Keratinocyte (primary cell): ENCODE measurements at regions not wholly inside any gene's neighbourhood (a gene's known extent, or its start where the extent isn't known, plus 50 kb on each side); places are given as distances from the start of the nearest gene placed in this dataset.
A peak's percentile ranks its signal among the peaks of the same experiment; 100 is the strongest.

Experiments
- DNase-seq: peaks from one replicate; pipeline ENCODE4 v3.0.0-alpha.2; 2011; ENCODE audit warnings: low read depth, missing footprints, low spot score
- FAIRE-seq: peaks from 2 replicates; lab custom pipeline; 2011; peaks lifted over from hg19 to GRCh38; lab: Jason Lieb, UNC
- H2AFZ ChIP-seq: 2 replicates; pipeline ENCODE4 v1.6.0; 2012; ENCODE audit warnings: low read length, control low read depth, inconsistent platforms; ENCODE audit not compliant: control insufficient read depth
- H3K27ac ChIP-seq: 2 replicates; pipeline ENCODE4 v1.5.1; 2011; ENCODE audit warnings: low read length; ENCODE audit not compliant: control insufficient read depth, insufficient read depth
- H3K27me3 ChIP-seq: 3 replicates; pipeline ENCODE4 v1.6.0; 2011; ENCODE audit warnings: low read length; ENCODE audit not compliant: control insufficient read depth, insufficient read depth; ENCODE audit errors: extremely low read depth
- H3K36me3 ChIP-seq, 2 experiments: 2 replicates in 1 of 2; 3 replicates in 1 of 2; pipeline ENCODE4 v1.5.1; 2011; ENCODE audit warnings: low read length in 2 of 2, mild to moderate bottlenecking in 1 of 2; ENCODE audit not compliant: control insufficient read depth in 2 of 2, insufficient read depth in 2 of 2; ENCODE audit errors: extremely low read depth in 1 of 2
- H3K4me1 ChIP-seq: 3 replicates; pipeline ENCODE4 v1.5.1; 2011; ENCODE audit warnings: low read length; ENCODE audit not compliant: control insufficient read depth, insufficient read depth; ENCODE audit errors: extremely low read depth
- H3K4me2 ChIP-seq: 3 replicates; pipeline ENCODE4 v1.6.0; 2011; ENCODE audit warnings: low read depth, low read length; ENCODE audit not compliant: control insufficient read depth, insufficient read depth; ENCODE audit errors: extremely low read depth
- H3K4me3 ChIP-seq, 3 experiments: fragments of 200-600 bp in 1 of 3; sonication (generic) in 1 of 3; 2 replicates in 2 of 3; 3 replicates in 1 of 3; pipeline ENCODE4 v1.5.1; 2011 to 2016; ENCODE audit warnings: low read length in 3 of 3, mild to moderate bottlenecking in 3 of 3, control low read depth in 2 of 3, inconsistent platforms in 1 of 3, low read depth in 1 of 3, mixed read lengths in 1 of 3, mixed run types in 1 of 3, moderate library complexity in 1 of 3; ENCODE audit not compliant: control insufficient read depth in 2 of 3, insufficient read depth in 2 of 3; ENCODE audit errors: extremely low read depth in 1 of 3
- H3K79me2 ChIP-seq: 2 replicates; pipeline ENCODE4 v1.6.0; 2012; ENCODE audit warnings: low read length; ENCODE audit not compliant: control insufficient read depth, insufficient read depth
- H3K9ac ChIP-seq: 3 replicates; pipeline ENCODE4 v1.6.0; 2011; ENCODE audit warnings: low read length; ENCODE audit not compliant: control insufficient read depth, insufficient read depth; ENCODE audit errors: extremely low read depth
- H3K9me1 ChIP-seq: 3 replicates; pipeline ENCODE4 v1.6.0; 2011; ENCODE audit warnings: low read length; ENCODE audit not compliant: control insufficient read depth, insufficient read depth; ENCODE audit errors: extremely low read depth
- H3K9me3 ChIP-seq: 2 replicates; pipeline ENCODE4 v1.5.1; 2012; ENCODE audit warnings: low read depth, low read length; ENCODE audit not compliant: control insufficient read depth
- H4K20me1 ChIP-seq: 3 replicates; pipeline ENCODE4 v1.6.0; 2011; ENCODE audit warnings: low read length; ENCODE audit not compliant: control insufficient read depth, insufficient read depth; ENCODE audit errors: extremely low read depth
- EZH2 ChIP-seq: IDR thresholded peaks from one replicate; pipeline ENCODE4 v1.6.1; 2012; ENCODE audit warnings: inconsistent platforms, mild to moderate bottlenecking, low read length, moderate library complexity
- dilution Hi-C: fragments of 300-500 bp; cut with MboI; formaldehyde crosslinking; loops from one replicate; pipeline ENCODE4 v1.7.0; 2020; ENCODE audit warnings: low sequenced_read_pairs; ENCODE audit not compliant: extremely low pct_ligation_motif_present
- TF ChIP-seq, protein P1 (sequence below), 3 experiments: IDR thresholded peaks in 1 of 3; conservative IDR thresholded peaks in 1 of 3; optimal IDR thresholded peaks in 1 of 3; 2 replicates in 2 of 3; 3 replicates in 1 of 3; pipeline versions ENCODE3 to v1.5.1; 2011; ENCODE audit warnings: low read length in 3 of 3, mild to moderate bottlenecking in 3 of 3, moderate library complexity in 2 of 3, control low read depth in 1 of 3, inconsistent platforms in 1 of 3; ENCODE audit not compliant: insufficient read depth in 2 of 3; ENCODE audit errors: extremely low read depth in 1 of 3

DNA sequence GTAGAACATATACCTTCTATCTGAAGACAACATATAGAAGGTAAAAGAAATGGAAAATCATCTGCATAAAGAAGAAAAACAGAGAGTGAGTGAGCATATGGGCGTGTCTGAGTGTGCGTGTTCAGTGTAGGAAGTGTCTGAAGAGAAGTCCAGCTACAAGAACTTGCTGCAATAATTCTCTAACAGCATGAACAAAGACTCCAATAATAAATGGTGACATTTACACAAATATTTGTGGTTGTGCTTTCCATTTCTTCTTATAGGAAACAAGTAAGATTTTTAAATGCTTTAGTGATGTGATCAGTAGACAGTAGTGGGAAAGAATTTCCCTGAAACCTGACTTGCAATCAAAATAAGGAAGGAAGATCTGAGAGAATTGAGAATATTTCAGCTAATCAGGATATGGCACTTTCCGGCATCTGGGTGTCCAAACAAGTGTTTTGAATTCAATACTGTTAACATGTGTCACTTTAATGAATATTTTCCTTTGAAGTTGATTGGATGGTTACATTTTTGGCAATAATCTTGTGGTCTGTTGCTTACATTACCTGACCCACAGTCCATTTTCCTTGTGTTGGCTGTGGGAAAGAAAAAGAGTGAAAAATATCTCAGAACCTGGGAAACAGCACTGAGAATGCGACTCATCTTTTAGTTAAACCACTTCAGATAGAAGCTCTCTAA is 154.0 kb downstream of the TGFB2 start:
- TF ChIP-seq EZH2: no peak
- TF ChIP-seq, protein P1, sequence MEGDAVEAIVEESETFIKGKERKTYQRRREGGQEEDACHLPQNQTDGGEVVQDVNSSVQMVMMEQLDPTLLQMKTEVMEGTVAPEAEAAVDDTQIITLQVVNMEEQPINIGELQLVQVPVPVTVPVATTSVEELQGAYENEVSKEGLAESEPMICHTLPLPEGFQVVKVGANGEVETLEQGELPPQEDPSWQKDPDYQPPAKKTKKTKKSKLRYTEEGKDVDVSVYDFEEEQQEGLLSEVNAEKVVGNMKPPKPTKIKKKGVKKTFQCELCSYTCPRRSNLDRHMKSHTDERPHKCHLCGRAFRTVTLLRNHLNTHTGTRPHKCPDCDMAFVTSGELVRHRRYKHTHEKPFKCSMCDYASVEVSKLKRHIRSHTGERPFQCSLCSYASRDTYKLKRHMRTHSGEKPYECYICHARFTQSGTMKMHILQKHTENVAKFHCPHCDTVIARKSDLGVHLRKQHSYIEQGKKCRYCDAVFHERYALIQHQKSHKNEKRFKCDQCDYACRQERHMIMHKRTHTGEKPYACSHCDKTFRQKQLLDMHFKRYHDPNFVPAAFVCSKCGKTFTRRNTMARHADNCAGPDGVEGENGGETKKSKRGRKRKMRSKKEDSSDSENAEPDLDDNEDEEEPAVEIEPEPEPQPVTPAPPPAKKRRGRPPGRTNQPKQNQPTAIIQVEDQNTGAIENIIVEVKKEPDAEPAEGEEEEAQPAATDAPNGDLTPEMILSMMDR (optimal IDR thresholded peaks at IDR 0.05 in 1 of 3, IDR thresholded peaks at IDR 0.05 in 1 of 3, conservative IDR thresholded peaks at IDR 0.05 in 1 of 3; ENCODE audit: extremely low read depth in 1 of 3, insufficient read depth in 2 of 3, low read length in 3 of 3): no peak
- Histone ChIP-seq H2AFZ (peak overlapping the region; percentile 71), H4K20me1 (no peaks in the 10 kb centered on the region), H3K27ac (peak overlapping the region; percentile 82), H3K4me3 (peak overlapping the region in 2 of 3 experiments; percentile 53 to 56), H3K4me2 (peak overlapping the region; percentile 89), H3K9ac (peak overlapping the region; percentile 68), H3K36me3 (no peaks in the 10 kb centered on the region), H3K9me1 (no peaks in the 10 kb centered on the region), H3K9me3 (no peaks in the 10 kb centered on the region), H3K27me3 (no peaks in the 10 kb centered on the region), H3K4me1 (peaks cover 40% of the 10 kb centered on the region), H3K79me2 (no peaks in the 10 kb centered on the region)
- DNase-seq (no peak), FAIRE-seq (peak; percentile 89)
- dilution Hi-C loops: no loop called here

DNA sequence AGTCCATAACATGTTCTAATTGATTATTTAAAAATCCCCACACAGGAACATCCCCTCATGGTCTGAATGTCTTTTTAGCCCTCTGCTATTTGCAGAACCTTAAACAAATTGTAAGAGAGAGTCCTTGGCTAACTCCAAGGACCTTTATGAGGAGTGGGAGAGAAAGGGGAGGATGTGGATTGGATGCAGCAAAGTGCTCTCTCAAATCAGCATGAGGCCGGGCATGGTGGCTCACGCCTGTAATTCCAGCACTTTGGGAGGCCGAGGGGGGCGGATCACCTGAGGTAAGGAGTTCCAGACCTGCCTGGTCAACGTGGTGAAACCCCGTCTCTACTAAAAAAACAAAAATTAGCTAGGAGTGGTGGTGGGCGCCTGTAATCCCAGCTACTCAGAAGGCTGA is 154.8 kb downstream of the TGFB2 start:
- H3K4me1 ChIP-seq: peaks cover 40% of the 10 kb centered on the region
- no peaks in the 10 kb centered on the region for H3K79me2 ChIP-seq
- no peaks in the 10 kb centered on the region for H3K9me1 ChIP-seq
- H4K20me1 ChIP-seq: no peaks in the 10 kb centered on the region
- dilution Hi-C loops: no loop called here
- H2AFZ ChIP-seq: peak overlapping the region; percentile 65
- no peak for FAIRE-seq
- no peaks in the 10 kb centered on the region for H3K36me3 ChIP-seq
- no peaks in the 10 kb centered on the region for H3K27me3 ChIP-seq
- TF ChIP-seq EZH2: no peak
- TF ChIP-seq, protein P1 (optimal IDR thresholded peaks at IDR 0.05 in 1 of 3, IDR thresholded peaks at IDR 0.05 in 1 of 3, conservative IDR thresholded peaks at IDR 0.05 in 1 of 3; ENCODE audit: extremely low read depth in 1 of 3, insufficient read depth in 2 of 3, low read length in 3 of 3): no peak
- H3K4me2 ChIP-seq: no peak overlapping the region
- peak overlapping the region; percentile 38 for H3K9ac ChIP-seq
- H3K27ac ChIP-seq: peak overlapping the region; percentile 82
- no peaks in the 10 kb centered on the region for H3K9me3 ChIP-seq
- DNase-seq: no peak
- H3K4me3 ChIP-seq: peak overlapping the region in 1 of 3 experiments; percentile 31
